ENCODE measurements at regions not wholly inside any gene's neighbourhood (a gene's known extent, or its start where the extent isn't known, plus 50 kb on each side); places are given as distances from the start of the nearest gene placed in this dataset.

DNA sequence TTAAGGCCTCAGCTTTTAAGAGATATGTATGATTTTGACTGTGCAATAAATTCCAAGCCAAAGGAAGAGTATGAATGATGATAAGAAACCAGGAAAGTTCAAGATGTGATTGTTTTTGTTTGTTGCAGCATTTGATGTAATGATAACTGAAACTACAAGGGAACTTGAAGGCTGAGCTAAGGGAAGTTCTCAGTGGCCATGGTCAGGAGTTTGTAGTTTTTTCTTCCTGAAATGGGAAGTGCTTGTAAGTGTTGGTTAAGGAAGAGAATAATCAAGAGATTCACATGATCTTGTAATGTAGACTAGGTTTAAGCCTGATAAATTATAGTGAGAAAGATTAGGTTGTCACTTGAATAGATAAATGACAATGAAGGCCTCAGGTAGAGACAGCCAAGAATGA, 53.4 kb downstream of the PTCHD4 start:
- no peak for DNase-seq (ENCODE audit: low spot score)
- in situ Hi-C loops (cut with HindIII; ENCODE audit: low sequenced_read_pairs) = no loop called here

DNA sequence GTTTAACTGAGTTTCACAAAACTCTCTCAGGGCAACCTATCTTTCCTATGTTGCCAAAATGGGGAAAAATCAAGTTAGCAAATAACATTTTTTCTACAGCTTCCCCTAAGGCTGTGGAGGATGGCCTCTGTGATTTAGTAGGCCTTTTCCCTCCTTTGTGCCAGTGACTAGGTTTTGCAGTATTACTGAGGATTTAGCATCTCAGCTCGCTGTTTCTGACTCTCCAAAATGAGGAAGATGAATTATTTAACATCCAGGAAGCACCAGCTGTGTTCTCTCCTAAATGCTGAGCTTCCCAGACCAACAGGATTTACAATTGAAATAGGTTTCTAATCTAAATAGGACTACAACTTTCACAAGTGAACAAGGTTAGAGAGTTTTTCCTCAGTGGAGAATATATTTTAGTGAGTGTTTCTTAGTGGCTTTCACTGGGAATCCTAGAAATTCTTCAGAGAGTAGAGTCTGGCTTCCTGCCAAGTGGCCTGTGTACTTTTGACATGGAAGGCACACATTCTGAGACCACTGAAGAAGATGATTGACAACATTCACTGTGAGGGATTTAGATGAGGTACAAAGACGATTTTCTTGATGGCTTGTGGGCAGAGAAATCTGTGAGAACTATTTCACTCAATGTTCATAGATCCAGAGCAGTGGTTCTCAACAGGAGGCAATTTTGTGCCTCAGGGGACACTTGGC, 62.4 kb downstream of the PTCHD4 start:
- DNase-seq (ENCODE audit: low spot score) = no peak
- in situ Hi-C loops (cut with HindIII; ENCODE audit: low sequenced_read_pairs) = no loop called here

DNA sequence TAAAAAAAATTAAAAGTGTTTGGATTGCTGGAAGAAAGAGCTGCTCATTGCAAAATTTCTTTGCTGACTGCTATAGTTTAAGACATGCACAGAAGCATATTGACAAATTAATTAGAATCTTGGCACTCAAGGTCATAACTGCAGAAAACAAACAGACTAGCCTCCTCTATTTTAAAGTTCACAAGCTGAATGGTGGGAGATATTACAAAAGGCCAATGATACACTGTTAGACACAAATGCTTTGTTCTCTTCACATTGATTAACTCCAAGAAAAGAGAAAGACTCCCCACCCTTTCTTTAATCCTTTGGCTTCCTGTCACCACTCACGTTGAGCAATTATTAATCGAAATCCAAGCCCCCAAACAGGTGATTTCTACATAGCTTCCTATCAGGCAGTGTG, 69.1 kb downstream of the PTCHD4 start:
- no peak for DNase-seq (ENCODE audit: low spot score)
- in situ Hi-C loops (cut with HindIII; ENCODE audit: low sequenced_read_pairs) = no loop called here

DNA sequence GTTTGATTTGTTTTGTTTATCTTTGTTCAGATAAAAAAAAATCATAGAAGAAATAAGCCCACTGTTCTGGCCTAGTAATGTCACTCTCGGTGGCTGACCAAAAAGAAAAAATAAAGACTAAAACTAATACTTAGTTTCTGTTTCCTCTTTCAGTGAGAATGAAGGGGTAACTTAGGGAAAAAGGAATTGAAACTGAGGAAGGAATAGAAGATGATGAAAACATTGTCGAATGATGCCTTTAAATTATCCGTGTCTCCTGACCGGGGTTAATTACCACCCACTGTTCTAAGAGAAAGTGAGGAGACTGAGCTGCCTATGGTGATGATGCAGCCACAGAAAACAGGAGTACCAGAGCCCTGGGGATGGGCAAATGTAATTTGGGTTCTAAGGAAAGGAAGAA, 73.1 kb downstream of the PTCHD4 start:
- in situ Hi-C loops (cut with HindIII; ENCODE audit: low sequenced_read_pairs) = no loop called here
- DNase-seq (ENCODE audit: low spot score) = no peak

DNA sequence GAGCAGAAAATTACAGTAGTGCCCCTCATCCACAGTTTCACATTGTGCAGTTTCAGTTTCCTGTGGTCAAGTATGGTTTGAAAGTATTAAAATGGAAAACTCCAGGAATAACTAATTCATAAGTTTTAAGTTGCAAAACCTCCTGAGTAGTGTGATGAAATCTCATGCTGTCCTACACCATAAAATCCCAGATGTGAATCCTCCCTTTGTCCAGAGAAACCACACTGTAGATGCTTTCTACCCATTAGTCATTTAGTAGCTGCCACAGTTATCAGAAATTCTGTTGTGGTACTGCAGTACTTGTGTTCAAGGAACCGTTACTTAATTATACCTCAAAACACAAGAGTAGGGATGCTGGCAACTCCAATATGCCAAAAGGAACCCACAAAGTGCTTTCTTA, 74.7 kb downstream of the PTCHD4 start:
- no peak for DNase-seq (ENCODE audit: low spot score)
- in situ Hi-C loops (cut with HindIII; ENCODE audit: low sequenced_read_pairs) = no loop called here

DNA sequence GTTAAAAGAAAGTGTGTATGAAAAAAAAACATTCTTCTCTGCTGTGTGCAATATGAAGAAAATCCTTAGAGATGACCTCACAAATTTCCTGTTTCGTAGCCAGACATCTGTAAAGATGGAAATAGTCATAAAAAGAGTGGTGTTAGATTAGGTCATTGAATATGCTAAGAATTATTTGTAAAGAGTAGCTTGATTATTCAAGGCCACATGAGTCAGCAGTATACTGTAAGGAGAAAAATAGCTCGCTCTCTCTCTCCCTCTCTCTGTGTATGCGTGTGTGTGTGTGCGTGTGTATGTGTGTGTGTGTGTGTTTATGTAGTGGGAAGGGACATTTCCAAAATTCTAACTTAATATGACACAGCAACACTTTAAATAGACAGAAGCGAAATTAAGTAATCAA, 78.8 kb downstream of the PTCHD4 start:
- DNase-seq (ENCODE audit: low spot score) = no peak
- in situ Hi-C loops (cut with HindIII; ENCODE audit: low sequenced_read_pairs) = no loop called here

DNA sequence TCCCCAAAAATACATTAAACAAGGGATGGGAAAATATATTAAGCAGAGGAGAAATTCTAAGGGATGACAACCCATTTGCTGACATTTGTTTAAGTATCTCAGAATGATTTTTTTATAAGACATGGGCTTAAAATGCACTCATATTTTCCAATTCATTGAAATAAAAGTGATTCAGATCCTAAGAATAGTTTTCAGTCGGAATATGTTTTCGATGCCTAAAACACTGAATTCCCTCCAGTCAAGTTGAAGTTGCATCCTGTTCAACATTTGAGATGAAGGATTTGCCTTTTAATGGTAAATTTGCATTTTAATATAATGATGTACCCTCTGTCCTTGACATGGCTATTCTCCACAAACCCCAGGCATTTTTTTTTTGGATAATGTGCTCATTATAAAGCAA, 79.3 kb downstream of the PTCHD4 start:
- in situ Hi-C loops (cut with HindIII; ENCODE audit: low sequenced_read_pairs) = no loop called here
- DNase-seq (ENCODE audit: low spot score) = no peak

DNA sequence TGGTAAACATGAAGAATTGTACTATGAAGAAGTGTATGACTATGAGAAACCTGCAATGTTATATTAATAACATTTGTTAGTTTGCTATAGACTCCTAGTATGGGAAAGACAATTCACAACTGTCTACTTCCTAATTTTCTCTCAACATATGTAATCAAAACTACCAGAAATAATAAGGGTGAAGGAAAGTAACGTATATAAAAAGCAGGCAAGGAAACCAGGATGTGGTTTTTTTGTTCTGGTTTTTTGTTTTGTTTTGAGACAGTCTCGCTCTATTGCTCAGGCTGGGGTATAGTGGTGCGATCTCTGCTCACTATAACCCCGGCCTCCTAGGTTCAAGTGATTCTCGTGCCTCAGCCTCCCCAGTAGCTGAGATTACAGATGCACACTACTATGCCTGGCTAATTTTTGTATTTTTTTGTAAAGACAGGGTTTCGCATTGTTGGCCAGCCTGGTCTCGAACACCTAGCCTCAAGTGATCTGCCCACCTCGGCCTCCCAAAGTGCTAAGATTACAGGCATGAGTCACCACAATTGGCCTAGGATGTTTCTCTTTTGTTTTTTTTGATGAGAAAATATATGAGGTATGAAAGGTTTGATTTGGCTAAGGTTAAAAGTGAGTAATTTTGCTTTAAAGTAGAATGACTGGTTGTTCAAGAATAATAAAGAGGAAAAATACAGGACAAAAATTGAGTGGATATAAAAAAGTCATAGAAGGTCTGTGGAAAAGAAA, 83.1 kb downstream of the PTCHD4 start:
- DNase-seq (ENCODE audit: low spot score) = no peak
- in situ Hi-C loops (cut with HindIII; ENCODE audit: low sequenced_read_pairs) = no loop called here

DNA sequence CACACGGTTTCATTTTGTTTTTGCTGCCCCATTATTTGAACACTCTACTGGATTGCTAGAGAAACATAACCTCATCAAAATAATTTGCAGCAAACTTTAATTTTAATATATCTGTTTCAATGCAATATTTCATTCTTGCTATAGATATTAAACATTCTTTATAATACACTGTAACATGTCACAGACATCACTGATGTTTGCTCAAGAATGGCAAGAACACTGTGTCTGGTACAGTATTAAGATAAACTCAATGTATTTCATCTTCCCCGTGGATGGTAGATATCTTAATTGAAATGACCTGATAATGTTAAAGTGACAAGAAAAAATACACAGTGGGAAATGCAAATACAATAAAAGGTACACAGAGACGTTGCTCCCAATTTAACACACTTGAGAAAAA, 86.0 kb downstream of the PTCHD4 start:
- in situ Hi-C loops (cut with HindIII; ENCODE audit: low sequenced_read_pairs) = no loop called here
- DNase-seq (ENCODE audit: low spot score) = no peak

DNA sequence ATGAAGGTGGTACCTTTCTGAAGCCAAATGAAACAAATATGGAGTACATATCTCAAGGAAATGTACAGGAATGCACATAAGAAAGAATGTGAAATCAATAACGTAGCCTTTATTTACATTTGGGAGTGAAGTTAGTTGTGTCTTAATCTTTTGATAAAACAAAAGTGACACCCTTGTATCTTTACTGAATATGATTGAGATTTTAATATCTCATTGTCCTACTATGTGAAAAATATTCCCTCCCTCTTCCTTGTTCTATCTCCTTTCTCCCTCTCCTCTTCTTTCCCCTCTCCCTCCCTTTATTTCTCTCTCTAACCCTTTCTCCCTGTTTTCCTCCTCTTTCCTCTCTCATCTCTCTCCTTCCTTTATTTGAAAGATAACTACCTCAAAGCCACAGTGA, 89.1 kb downstream of the PTCHD4 start:
- in situ Hi-C loops (cut with HindIII; ENCODE audit: low sequenced_read_pairs) = no loop called here
- no peak for DNase-seq (ENCODE audit: low spot score)

DNA sequence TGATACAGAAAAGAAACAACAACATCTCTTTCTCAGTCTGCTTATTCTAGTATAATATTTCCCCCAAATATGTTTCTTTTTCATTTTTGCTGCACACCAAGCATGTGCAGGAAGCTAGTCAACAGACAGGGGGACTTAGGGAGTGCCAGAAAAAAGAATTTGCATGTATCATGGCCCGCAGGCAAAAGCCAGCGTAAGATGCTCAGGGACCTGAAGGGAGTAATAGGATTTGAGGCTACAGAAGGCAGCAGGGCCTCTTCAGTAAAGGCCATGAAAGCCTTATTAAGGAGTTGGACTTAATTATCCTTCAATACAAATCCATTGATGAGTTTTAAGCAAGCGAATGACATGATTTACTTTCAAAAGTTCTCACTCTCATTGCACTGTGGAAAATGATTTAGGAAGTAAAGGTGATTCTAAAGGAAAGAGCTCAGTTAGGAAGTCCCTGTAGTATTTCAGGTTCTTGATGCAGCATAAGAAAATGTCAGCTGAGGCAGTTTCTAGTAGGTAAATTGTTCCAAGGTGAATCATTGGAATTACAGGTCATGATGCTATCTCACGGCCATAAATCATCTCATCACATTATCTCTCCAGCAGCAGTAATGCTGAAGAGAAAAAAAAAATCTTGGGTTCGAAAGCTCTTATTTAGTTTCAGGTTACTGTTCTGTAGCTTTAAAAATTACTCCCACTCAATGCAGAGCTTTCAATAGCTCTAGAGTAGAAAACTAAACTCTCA, 94.8 kb downstream of the PTCHD4 start:
- in situ Hi-C loops (cut with HindIII; ENCODE audit: low sequenced_read_pairs) = no loop called here
- DNase-seq (ENCODE audit: low spot score) = no peak

DNA sequence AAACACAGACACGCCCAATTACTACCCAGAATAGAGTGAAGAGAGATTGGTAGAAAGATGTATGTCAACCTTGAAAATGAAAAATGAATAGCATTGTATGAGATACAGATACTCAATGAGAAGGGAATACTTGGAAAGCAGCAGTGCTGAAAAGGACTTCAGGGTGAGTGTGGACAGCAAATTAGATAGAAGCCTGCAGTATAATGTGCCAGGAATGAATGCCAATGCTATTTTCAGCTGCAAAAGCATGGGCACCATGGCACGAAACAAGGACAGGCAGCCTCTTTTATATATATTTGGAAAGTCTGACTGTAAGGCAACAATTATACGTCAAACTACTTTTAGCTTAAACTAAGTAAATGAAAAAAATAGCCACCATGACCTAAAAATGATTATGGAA, 118.2 kb downstream of the PTCHD4 start:
- DNase-seq (ENCODE audit: low spot score) = peak; percentile 11
- in situ Hi-C loops (cut with HindIII; ENCODE audit: low sequenced_read_pairs) = no loop called here

DNA sequence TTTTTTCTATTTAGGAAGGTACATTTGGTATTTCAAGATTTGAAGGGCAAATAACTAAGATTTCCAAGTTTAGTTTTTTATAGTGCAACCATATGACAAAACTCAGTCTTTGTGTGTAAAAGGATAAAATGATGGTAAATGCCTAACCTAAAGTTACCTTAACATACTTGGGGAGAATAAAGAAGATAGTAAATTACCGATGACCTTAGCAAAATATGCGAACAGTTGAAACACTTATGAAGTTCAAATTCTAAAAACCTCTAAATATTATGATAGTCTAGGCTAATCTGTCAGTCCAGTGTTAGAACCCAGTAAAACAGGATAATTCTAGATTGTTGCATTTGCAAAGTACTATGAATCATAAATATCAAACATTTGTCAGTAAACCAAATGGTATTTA, 127.5 kb downstream of the PTCHD4 start:
- no peak for DNase-seq (ENCODE audit: low spot score)
- in situ Hi-C loops (cut with HindIII; ENCODE audit: low sequenced_read_pairs) = no loop called here

DNA sequence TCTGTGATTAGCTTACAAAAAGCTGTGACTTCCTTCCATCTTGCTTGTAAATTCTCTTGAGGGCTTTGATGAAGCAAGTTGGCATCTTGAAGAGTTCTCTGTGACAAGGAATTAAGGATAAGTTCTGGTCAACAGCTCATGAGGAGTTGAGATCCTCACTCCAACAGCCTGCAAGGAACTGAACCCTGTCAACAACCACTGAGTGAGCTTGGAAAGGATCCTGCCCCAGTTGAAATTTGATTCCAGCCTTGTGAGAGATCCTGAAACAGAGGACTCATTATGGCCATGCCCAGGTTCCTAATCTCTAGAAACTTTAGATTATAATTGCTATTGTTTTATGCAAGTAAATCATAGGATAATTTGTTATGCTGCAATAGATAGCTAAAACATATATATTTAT, 133.7 kb downstream of the PTCHD4 start:
- no peak for DNase-seq (ENCODE audit: low spot score)
- in situ Hi-C loops (cut with HindIII; ENCODE audit: low sequenced_read_pairs) = no loop called here

DNA sequence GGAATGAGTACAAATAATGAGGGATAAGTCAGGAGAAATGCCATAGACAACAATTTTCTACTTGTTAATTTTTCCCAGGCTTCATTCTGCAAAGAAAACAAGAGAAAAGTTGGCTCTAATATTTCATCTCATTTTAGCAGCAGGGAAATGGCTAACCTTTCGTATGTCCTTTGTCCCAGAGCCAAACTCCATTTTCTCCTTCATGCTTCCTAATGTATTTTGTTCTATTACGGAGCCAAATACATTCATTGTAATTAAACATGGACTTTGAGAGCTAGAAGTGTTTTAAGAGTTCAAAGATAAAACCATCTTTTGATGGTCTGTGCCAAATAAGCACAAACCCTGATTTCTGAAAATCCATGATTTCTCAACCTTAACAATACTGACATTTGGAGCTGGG, 136.9 kb downstream of the PTCHD4 start:
- DNase-seq (ENCODE audit: low spot score) = no peak
- in situ Hi-C loops (cut with HindIII; ENCODE audit: low sequenced_read_pairs) = no loop called here

DNA sequence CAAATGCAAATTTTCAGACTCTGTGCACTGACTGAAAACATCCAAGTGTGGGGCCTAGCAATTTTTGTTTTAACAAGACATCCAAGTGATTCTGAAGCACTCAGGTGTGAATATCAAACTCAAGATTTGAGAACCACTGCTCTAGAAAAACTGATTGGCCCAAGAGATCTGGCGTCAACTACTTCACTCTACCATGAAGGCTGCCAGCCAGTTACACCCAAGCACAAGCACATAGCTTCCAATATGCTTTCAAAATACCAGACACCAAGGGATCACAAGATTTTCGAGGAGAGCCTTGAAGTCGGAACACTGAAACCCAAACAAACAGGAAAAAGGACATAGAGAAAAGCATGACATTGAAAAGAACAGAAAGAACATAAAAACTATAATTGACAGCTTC, 140.2 kb downstream of the PTCHD4 start:
- no peak for DNase-seq (ENCODE audit: low spot score)
- in situ Hi-C loops (cut with HindIII; ENCODE audit: low sequenced_read_pairs) = no loop called here

DNA sequence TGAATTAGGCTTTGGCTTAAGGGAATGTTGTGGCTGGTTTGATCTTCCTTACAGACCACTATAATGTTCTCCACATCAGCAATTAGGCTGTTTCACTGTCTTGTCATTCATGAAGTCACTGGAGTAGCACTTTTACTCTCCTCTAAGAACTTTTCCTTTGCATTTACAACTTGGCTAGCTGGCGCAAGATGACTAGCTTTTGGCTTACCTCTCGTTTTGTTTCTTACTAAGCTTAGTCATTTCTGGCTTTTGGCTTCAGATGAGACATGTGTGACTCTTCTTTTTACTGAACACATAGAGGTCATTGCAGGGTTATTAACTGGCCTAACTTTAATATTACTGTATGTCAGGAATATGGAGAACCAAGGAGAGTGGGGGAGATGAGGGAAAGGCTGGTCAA, 143.2 kb downstream of the PTCHD4 start:
- in situ Hi-C loops (cut with HindIII; ENCODE audit: low sequenced_read_pairs) = no loop called here
- no peak for DNase-seq (ENCODE audit: low spot score)

DNA sequence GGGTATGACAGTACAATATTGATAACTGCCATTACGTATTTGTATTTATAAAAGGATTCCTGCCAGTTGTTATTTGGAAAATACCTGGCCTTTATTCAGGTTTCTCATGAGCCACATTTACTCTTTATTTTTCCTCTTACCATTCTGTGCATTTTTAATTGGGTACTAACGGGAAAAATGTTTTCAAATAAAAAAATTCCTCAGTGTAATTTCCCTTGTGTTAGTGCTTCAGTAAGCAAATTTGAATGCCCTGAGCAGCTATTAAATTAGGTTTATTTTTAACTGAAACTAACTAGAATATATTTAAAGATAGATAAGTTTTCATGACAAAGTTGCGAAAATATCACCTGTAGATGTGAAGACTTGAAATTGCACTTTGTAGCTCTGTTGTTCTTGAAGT, 146.0 kb downstream of the PTCHD4 start:
- in situ Hi-C loops (cut with HindIII; ENCODE audit: low sequenced_read_pairs) = no loop called here
- no peak for DNase-seq (ENCODE audit: low spot score)

DNA sequence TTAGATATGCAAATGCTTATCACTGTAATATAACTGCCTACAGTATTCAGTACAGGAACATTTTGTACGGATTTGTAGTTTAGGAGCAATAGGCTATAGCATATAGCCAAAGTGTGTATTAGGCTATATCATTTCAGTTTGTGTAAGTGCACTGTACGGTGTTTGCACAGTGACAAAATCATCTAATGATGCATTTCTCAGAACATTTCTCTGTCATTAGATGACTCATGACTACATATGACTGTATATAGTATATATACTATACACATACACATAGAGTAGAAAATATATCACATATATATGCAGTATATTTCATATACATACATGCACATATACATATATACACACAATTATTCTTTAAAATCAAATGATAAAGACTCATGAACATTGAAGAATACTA, 158.4 kb downstream of the PTCHD4 start:
- DNase-seq (ENCODE audit: low spot score) = no peak
- in situ Hi-C loops (cut with HindIII; ENCODE audit: low sequenced_read_pairs) = no loop called here

DNA sequence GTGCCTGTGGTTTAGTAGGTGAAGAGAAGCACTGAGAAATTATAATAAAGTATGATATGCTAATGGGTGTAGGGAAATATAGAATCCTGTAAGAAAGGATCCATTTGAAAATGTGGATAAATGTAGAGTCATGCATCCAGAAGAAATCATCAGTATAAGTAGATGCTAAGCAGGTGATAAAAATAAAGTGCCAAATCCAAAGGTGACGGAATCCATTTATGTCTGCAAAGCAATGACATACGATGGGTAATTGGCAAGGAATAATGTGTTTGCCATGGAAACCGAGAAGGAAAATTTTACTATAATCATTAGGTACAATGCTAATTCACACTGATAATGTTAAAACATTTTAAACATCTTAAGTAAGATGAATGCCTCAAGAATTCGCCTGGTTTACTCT, 163.0 kb downstream of the OPN5 start:
- in situ Hi-C loops (cut with HindIII; ENCODE audit: low sequenced_read_pairs) = loop anchor here (10.0 kb wide), 1 partner anchor 150 kb away; no protein-coding TSS in a partner anchor
- no peak for DNase-seq (ENCODE audit: low spot score)

DNA sequence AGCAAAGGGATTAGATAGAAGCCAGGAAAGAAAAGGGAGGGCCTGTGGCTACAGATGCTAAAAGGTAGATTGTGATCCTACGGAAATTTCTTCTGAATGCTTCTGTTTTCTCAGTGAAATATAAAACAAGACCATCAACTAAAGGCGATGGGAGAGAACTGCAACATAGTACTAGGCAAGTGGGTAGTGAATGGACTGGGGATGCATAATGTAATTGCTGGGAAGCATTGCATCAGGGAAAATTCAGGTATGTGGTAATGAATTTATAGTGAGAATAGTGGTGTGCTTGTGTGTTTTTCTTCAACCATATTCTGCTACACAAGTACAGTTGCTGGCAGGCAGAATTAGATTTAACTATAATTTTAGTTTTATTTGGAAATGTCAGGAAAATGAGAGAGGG, 156.6 kb downstream of the OPN5 start:
- DNase-seq (ENCODE audit: low spot score) = no peak
- in situ Hi-C loops (cut with HindIII; ENCODE audit: low sequenced_read_pairs) = no loop called here
